Stimulated activated CD4-positive, alpha-beta T cell treated with anti-CD3 and anti-CD28 coated beads, Interleukin-12 subunit alpha, Interleukin-12 subunit beta, amount 100 ng/mL, for 24 hours (primary cell): ENCODE measurements at regions not wholly inside any gene's neighbourhood (a gene's known extent, or its start where the extent isn't known, plus 50 kb on each side); places are given as distances from the start of the nearest gene placed in this dataset.
"Not testable (repeated sequence)": the region's sequence is repeated elsewhere in the genome, so short reads cannot be mapped to it uniquely, and the experiment has no call there.

Experiments
- DNase-seq, 2 experiments: peaks; one replicate each; pipeline ENCODE4 v3.0.0-alpha.2; 2020; ENCODE audit warnings: low read depth in 2 of 2

- no peak for DNase-seq
Measured at GRCh38 chr14:97074456-97074855, 277.3 kb downstream of the VRK1 start.

DNA sequence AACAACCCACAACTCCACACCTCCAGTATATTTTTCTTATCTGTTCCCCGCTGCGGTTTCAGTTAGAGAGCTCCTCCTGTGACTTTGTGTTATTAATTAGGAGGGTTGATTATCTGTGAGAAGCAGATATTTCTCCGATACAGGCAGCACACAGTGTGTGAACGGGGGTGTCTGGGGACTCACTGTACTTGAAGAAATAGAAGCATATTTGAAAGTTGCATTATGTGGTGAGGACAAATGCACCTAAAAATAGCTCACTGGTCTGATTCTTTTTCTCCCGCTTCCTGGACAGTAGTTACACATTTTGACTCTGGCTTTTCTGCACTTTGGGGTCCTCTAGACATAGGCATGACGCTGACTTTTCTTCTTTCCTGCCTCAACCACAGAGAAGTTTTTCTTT lies 277.7 kb downstream of the VRK1 start:
- no peak for DNase-seq

DNA sequence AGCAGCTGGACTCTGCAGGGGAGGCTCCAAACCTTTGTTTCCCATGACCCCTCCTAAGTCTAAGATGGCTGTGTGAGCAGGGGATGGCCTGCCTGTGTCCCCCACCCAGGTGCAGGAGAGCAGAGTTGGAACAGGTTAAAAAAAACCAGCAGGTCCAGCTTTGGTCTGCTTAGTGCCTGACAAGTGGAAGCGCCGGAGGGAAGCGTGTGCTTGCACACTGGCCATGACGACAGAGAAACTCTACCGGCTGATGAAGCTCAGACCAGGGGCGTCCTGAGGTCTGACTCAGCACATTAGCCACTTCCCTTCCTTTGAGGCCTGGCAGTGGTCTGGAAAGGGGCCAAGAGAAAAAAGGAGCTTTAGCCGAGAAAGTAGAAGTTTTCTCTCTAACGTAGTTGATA lies 280.1 kb downstream of the VRK1 start:
- peak in 1 of 2 experiments; percentile 2 for DNase-seq

DNA sequence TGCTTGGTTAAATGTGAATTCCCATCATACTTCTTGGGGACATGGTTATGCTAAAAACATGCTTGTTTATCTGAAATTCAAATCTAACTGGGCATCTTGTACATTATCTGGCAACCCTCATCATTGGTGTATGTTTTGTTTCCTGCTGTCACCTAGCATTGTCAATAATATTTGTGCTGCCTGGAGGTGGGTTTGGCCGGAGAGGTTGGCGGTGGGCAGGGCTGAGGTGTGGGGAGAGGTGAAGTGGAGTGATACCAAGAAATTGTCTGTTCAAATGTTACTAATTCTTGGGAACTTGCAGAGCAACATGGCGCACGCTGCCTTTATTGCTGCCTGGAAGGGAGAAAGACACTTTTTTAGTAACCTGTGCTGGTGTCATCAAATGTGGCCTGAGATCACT lies 280.5 kb downstream of the VRK1 start:
- no peak for DNase-seq

DNA sequence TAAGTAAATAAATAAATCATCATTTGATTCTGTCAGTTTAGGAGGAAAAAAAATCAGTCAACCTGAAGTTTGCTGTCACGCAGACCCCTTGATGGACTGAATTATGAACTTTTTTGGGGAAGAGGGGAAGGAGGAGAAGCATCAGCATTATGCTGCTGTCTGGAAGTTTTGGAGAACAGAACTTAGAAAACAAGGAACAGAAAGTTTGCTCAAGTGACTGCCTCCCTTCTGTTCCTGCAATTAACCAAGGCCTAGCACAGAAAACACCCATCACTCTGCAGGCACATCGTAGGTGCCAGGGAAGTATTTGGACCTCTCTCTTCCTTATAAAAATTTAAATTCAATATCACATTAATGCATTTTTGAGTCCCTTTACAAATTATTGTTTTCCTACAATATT lies 283.8 kb downstream of the VRK1 start:
- DNase-seq, result no peak

DNA sequence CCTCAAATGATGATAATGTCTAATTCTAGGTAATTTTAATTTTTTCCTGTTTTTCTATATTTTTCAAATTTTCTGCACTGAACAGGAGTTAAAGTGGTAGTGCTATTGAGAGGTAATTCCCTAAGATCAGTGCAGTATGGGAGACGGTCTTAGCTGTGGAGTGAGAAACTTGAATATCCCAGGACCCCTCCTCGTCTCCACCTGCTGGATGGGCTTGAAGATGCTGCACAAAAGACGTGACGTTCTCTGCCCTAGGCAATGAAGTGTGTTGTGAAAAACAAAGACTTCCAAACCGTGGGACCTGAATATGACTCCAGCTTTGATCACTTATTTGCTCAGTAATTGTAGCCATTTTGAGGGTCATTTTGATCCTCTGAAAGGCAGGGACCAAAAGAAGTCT lies 298.1 kb downstream of the VRK1 start:
- DNase-seq, result no peak

GRCh38 chr14:97097296-97097695 lies 300.1 kb downstream of the VRK1 start:
- DNase-seq, result no peak

DNA sequence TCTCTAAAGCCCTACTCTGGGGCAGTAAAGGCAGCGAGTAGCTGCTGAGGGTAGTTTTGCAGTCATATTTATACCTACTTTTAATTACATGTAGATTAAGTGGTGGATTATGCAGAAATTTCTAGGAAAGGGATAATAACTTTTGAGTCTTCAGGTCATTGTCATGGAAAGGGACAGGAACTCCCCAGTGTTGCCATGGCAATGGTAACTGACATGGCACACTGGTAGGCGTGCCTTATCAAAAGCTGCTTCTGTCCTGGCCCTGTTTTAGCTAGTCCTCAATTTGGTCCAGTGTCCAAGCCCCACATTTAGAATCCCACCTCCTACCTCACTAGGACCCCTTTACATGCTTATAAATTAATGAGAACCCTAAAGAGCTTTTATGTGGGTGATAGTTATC lies 303.1 kb downstream of the VRK1 start:
- no peak for DNase-seq

GRCh38 chr14:97101561-97101960 lies 304.4 kb downstream of the VRK1 start:
- no peak for DNase-seq

DNA sequence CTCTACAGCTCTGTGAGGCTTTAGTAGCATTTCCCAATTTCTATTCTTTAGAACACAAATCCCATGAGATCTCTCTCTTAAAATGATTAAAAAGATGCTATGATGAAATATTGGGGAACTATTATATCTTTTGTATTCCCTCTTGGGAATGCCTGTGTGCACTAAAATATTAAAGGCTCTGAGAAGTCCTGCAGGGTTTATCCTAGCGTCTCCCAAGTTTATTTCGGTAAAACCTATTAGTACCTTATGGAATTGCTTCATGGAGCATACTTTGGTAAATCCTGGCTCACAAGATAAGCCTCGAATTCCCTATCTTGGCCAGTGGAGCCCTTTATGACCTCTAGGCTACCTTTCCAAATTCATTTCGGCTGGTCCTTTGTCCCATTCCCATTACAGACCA lies 306.8 kb downstream of the VRK1 start:
- DNase-seq, result no peak

DNA sequence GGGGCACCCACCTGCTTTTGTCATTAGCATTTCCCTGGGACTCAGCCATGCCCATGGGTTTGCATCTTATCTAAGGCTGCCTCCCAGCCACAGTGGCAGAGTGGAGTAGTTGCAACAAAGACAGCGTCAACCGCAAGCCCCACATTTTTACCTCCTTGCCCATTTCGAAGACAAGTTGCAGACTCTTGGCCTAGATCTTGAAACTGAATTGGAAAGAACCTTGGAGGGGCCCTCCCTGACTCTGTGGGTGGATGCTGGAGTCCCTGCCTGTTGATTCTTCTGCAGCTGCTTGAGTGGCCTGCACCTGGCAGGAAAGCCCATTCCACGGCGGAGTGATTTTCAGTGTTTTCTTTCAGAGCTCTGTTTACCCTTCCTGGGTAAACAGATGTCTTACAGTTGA lies 309.0 kb downstream of the VRK1 start:
- no peak for DNase-seq

DNA sequence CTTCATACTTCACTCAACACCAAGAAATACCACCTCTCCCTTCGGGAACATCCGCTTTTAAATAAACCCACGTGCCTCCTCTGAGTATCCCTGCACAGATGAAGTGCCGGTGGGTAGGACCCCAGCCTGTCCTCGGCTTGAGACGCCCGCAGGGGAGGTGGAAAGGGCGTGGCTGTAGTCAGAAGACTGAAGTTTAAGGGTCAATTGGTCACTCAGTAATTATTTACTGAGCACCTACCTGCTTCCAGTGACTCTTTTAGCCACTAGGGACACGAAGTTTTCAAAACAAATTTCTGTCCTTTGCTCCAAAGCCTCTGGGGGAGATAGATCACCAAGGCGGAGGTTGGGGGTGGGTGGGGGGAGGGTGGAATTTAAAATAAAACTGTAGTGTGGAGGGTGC lies 309.4 kb downstream of the VRK1 start:
- DNase-seq, result no peak

GRCh38 chr14:97107080-97107479 lies 309.9 kb downstream of the VRK1 start:
- no peak for DNase-seq

DNA sequence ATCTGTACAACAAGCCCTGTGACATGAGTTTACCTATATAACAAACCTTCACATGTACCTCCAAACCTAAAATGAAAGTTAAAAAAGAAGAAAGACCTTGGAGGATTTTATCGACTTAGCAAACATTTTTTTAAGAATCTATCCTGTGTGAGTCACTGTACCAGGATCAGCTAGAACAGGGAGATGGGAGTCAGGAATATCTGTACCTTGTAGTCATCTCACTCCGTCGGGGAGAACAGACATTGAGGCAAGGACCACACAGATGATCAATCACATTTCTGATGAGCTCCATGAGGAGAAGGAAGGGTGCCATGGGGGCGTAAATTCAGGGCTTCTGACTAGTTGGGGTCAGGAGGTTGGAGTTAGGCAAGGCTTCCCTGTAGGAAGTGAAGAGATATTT lies 310.6 kb downstream of the VRK1 start:
- DNase-seq, result no peak

DNA sequence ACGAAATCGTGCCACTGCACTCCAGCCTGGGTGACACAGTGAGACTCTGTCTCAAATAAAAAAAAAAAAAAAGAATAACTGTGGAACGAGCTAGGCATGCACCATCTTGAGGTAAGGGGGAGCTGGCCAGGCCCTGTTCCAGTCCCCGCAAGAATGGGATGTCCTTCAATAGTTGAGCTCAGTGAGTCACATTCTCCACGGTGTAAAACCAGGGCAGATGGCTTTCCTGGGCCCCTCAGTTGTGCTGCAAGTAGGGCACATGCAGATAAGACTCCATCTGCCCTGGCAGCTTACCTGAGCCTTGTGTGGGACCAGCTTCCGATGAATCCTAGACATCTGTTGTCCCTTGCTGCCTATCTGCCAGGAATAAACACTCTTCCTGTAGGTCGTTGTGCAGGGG lies 312.1 kb downstream of the VRK1 start:
- no peak for DNase-seq

- DNase-seq, result no peak
Measured at GRCh38 chr14:97113339-97113738, 316.2 kb downstream of the VRK1 start.

GRCh38 chr14:97116546-97116945 lies 319.4 kb downstream of the VRK1 start:
- no peak for DNase-seq

DNA sequence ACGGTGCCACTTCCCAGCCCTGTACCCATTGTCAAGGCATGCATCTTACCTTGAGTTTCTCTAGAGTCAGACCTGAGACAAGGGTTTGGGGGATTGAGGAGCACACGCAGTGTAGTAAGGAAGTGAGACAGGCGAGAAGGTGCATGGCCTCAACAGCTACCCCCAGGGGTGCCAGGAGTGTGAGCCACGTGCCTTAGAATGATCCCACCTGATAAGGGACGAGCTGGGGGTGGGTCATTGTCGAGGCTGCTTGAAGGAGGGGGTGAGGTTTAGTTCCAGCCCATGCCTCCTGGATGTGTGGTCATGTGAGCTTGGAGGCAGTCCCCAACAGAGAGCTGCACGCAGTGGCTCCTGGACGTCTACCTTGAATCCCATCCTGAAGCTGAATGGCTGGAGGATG lies 320.5 kb downstream of the VRK1 start:
- DNase-seq, result no peak

DNA sequence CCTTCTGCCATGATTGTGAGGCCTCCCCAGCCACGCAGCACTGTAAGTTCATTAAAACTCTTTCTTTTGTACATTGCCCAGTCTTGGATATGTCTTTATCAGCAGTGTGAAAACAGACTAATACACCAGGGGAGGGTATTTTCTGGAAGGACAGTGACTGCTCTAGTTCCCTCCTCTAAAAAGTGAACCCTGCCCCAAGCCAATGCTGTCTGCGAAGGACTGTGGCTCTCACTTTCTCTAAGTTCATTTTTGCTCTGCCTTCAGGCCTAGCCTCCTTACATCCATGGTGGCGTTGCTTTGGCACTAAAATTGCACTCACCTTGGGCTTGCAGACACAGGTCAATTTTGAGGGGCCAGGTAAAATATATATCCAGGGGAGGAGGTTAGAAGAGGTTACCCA lies 323.0 kb downstream of the VRK1 start:
- DNase-seq, result no peak

DNA sequence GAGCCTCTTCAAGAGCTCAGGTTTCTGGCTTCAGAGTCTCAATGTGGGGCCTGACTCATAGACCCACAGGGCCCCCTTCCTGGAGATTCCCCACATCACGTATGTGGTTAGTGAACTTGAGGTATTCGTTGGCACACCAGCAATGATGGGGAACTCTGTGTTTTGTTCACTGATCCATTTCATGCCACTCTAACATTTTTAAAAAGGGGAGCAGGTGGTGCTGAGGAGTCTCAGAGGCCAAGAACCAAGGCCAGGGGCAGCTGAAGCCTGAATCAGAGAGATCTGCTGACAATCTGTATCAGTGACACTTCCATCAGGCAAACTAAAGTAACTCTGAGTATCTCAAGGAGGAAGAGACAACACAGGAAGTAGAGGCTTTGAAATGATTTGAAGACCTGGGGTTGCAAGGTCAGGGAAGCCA lies 323.4 kb downstream of the VRK1 start:
- peak; percentile 19 to 20 for DNase-seq

DNA sequence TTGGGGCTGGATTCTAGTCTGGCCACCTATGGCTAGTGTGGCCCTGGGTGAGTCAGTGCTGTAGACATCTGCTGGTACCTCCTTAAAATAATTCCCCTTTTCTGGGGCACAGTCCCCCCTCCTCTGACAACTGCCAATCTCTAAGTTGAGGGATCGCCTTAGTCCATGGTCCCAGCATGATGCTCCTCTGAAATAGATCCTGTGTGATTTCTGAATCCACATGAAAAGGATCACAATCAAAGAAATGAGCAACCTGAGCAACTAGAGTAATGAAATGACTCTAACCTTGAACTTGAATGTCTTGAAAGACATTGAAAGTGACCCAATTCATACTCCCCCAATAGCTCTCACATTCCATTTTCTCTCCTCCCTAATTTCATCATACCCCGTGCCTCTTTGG lies 332.5 kb downstream of the VRK1 start:
- DNase-seq, result no peak

GRCh38 chr14:97135847-97136246 lies 338.7 kb downstream of the VRK1 start:
- not testable (repeated sequence) for DNase-seq

- no peak for DNase-seq
Measured at GRCh38 chr14:97137705-97138104, 340.5 kb downstream of the VRK1 start.

- DNase-seq, result no peak
Measured at GRCh38 chr14:97138801-97139200, 341.6 kb downstream of the VRK1 start.

DNA sequence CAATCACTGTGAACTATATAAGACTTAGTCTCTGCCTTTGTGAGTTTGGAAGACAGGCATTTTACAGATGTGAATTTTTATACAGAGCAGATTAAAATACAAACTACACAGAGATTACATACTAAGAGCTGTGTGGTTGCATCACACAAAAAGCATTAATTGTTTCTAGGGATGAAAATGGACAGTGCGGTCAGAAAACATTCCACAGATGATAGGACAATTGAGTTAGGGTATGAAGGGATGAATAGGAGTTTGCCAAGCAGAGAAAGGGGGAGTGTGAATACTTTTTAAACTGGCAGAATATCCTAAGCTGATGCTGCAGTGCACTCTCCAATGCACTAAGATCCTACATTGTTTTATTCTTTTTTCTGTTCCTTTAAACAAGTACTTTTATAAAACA lies 345.8 kb downstream of the VRK1 start:
- no peak for DNase-seq
